G401 (cell line): ENCODE measurements at regions not wholly inside any gene's neighbourhood (a gene's known extent, or its start where the extent isn't known, plus 50 kb on each side); places are given as distances from the start of the nearest gene placed in this dataset.
"Not testable (repeated sequence)": the region's sequence is repeated elsewhere in the genome, so short reads cannot be mapped to it uniquely, and the experiment has no call there.

Experiments
- DNase-seq: peaks from one replicate; pipeline ENCODE4 v3.0.0-alpha.2; 2015; ENCODE audit warnings: low spot score
- in situ Hi-C: cut with HindIII; loops from 2 replicates; pipeline ENCODE4 v1.10.0; 2016; ENCODE audit warnings: low sequenced_read_pairs, mixed read lengths

- DNase-seq = no peak
- in situ Hi-C loops = no loop called here
Measured at GRCh38 chr2:33911327-33911726, 312.2 kb upstream of the FAM98A start.

- no peak for DNase-seq
- in situ Hi-C loops = no loop called here
Measured at GRCh38 chr2:33909945-33910695, 311.0 kb upstream of the FAM98A start.

GRCh38 chr2:33907866-33908265, 308.8 kb upstream of the FAM98A start:
- no peak for DNase-seq
- in situ Hi-C loops = no loop called here

GRCh38 chr2:33906129-33906528, 307.0 kb upstream of the FAM98A start:
- DNase-seq, in situ Hi-C loops: not testable (repeated sequence)

- no peak for DNase-seq
- in situ Hi-C loops = no loop called here
Measured at GRCh38 chr2:33904801-33905200, 305.7 kb upstream of the FAM98A start.

GRCh38 chr2:33903701-33904100, 304.6 kb upstream of the FAM98A start:
- no peak for DNase-seq
- in situ Hi-C loops = no loop called here

- in situ Hi-C loops = no loop called here
- no peak for DNase-seq
Measured at GRCh38 chr2:33903215-33903614, 304.1 kb upstream of the FAM98A start.

- in situ Hi-C loops = no loop called here
- no peak for DNase-seq
Measured at GRCh38 chr2:33900610-33901009, 301.5 kb upstream of the FAM98A start.

- DNase-seq = no peak
- in situ Hi-C loops = no loop called here
Measured at GRCh38 chr2:33897741-33898140, 298.6 kb upstream of the FAM98A start.

- in situ Hi-C loops = no loop called here
- DNase-seq = no peak
Measured at GRCh38 chr2:33893824-33894223, 294.7 kb upstream of the FAM98A start.

GRCh38 chr2:33891616-33892015, 292.5 kb upstream of the FAM98A start:
- no peak for DNase-seq
- in situ Hi-C loops = no loop called here

- in situ Hi-C loops = no loop called here
- DNase-seq = no peak
Measured at GRCh38 chr2:33890686-33891085, 291.6 kb upstream of the FAM98A start.

- in situ Hi-C loops = no loop called here
- DNase-seq = no peak
Measured at GRCh38 chr2:33877348-33878016, 278.4 kb upstream of the FAM98A start.

- DNase-seq = no peak
- in situ Hi-C loops = no loop called here
Measured at GRCh38 chr2:33873076-33873605, 274.0 kb upstream of the FAM98A start.

- in situ Hi-C loops = no loop called here
Measured at GRCh38 chr2:33859811-33860461, 260.8 kb upstream of the FAM98A start.

GRCh38 chr2:33859176-33859575, 260.1 kb upstream of the FAM98A start:
- in situ Hi-C loops = no loop called here
- no peak for DNase-seq

More at GRCh38 chr2:33859811-33860461, 260.8 kb upstream of the FAM98A start:
- DNase-seq = no peak

- no peak for DNase-seq
- in situ Hi-C loops = no loop called here
Measured at GRCh38 chr2:33848486-33848885, 249.4 kb upstream of the FAM98A start.

- in situ Hi-C loops = no loop called here
Measured at GRCh38 chr2:33839791-33840190, 240.7 kb upstream of the FAM98A start.

GRCh38 chr2:33836628-33837027, 237.5 kb upstream of the FAM98A start:
- no peak for DNase-seq
- in situ Hi-C loops = no loop called here

More at GRCh38 chr2:33839791-33840190, 240.7 kb upstream of the FAM98A start:
- no peak for DNase-seq

- DNase-seq = no peak
- in situ Hi-C loops = no loop called here
Measured at GRCh38 chr2:33835911-33836310, 236.8 kb upstream of the FAM98A start.
